ENCODE measurements at regions not wholly inside any gene's neighbourhood (a gene's known extent, or its start where the extent isn't known, plus 50 kb on each side); places are given as distances from the start of the nearest gene placed in this dataset.

GRCh38 chr2:147468963-147469362, 375.9 kb upstream of the ACVR2A start:
- no peaks in the 10 kb centered on the region for H3K9me3 ChIP-seq (ENCODE audit: control insufficient read depth, low read length)
- H3K4me3 ChIP-seq (ENCODE audit: low read depth, low read length) = no peak overlapping the region
- no peaks in the 10 kb centered on the region for H3K79me2 ChIP-seq
- no peak overlapping the region for H3K4me2 ChIP-seq (ENCODE audit: low read length)
- TF ChIP-seq, protein P1, sequence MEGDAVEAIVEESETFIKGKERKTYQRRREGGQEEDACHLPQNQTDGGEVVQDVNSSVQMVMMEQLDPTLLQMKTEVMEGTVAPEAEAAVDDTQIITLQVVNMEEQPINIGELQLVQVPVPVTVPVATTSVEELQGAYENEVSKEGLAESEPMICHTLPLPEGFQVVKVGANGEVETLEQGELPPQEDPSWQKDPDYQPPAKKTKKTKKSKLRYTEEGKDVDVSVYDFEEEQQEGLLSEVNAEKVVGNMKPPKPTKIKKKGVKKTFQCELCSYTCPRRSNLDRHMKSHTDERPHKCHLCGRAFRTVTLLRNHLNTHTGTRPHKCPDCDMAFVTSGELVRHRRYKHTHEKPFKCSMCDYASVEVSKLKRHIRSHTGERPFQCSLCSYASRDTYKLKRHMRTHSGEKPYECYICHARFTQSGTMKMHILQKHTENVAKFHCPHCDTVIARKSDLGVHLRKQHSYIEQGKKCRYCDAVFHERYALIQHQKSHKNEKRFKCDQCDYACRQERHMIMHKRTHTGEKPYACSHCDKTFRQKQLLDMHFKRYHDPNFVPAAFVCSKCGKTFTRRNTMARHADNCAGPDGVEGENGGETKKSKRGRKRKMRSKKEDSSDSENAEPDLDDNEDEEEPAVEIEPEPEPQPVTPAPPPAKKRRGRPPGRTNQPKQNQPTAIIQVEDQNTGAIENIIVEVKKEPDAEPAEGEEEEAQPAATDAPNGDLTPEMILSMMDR (IDR thresholded peaks at IDR 0.05) = no peak
- H3K9ac ChIP-seq = no peak overlapping the region
- no peaks in the 10 kb centered on the region for H3K4me1 ChIP-seq
- H3K27me3 ChIP-seq (ENCODE audit: control insufficient read depth, insufficient read depth, low read length) = no peaks in the 10 kb centered on the region
- no peak overlapping the region for H2AFZ ChIP-seq
- H3K27ac ChIP-seq = no peak overlapping the region
- no peaks in the 10 kb centered on the region for H3K36me3 ChIP-seq (ENCODE audit: control insufficient read depth, insufficient read depth, low read length)

- no peaks in the 10 kb centered on the region for H3K36me3 ChIP-seq (ENCODE audit: control insufficient read depth, insufficient read depth, low read length)
- no peaks in the 10 kb centered on the region for H3K4me1 ChIP-seq
- no peak overlapping the region for H2AFZ ChIP-seq
- H3K27ac ChIP-seq = no peak overlapping the region
- H3K4me2 ChIP-seq (ENCODE audit: low read length) = no peak overlapping the region
- no peaks in the 10 kb centered on the region for H3K79me2 ChIP-seq
- no peak overlapping the region for H3K9ac ChIP-seq
- H3K4me3 ChIP-seq (ENCODE audit: low read depth, low read length) = no peak overlapping the region
- no peaks in the 10 kb centered on the region for H3K27me3 ChIP-seq (ENCODE audit: control insufficient read depth, insufficient read depth, low read length)
- H3K9me3 ChIP-seq (ENCODE audit: control insufficient read depth, low read length) = no peaks in the 10 kb centered on the region
- TF ChIP-seq, protein P1 (IDR thresholded peaks at IDR 0.05) = no peak
Measured at GRCh38 chr2:147468349-147468748, 376.5 kb upstream of the ACVR2A start.

DNA sequence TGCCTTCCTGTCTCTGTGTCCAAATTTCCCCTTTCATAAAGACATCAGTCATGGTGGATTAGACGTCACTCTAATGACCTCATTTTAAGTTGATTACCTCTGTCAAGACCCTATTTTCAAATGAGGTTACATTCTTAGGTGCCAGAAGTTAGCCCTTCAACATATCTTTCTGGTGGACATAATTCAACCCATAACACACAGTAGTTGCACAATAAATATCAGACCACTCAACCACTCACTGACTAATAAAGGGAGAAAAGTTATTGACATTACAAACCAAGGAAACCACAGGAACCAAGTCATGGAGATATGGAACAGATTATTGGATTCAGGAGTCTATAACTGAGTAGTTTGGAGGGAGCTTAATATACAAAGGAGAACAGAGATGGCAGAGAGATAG, 377.4 kb upstream of the ACVR2A start:
- Histone ChIP-seq H3K9me3 (ENCODE audit: control insufficient read depth, low read length) (no peaks in the 10 kb centered on the region), H3K4me3 (ENCODE audit: low read depth, low read length) (no peak overlapping the region), H3K79me2 (no peaks in the 10 kb centered on the region), H3K27me3 (ENCODE audit: control insufficient read depth, insufficient read depth, low read length) (no peaks in the 10 kb centered on the region), H2AFZ (no peak overlapping the region), H3K4me2 (ENCODE audit: low read length) (no peak overlapping the region), H3K9ac (no peak overlapping the region), H3K27ac (no peak overlapping the region), H3K4me1 (no peaks in the 10 kb centered on the region), H3K36me3 (ENCODE audit: control insufficient read depth, insufficient read depth, low read length) (no peaks in the 10 kb centered on the region)
- TF ChIP-seq, protein P1 (IDR thresholded peaks at IDR 0.05) = no peak

GRCh38 chr2:147464737-147465357, 380.0 kb upstream of the ACVR2A start:
- H3K4me1 ChIP-seq = no peaks in the 10 kb centered on the region
- no peaks in the 10 kb centered on the region for H3K9me3 ChIP-seq (ENCODE audit: control insufficient read depth, low read length)
- no peak overlapping the region for H3K9ac ChIP-seq
- H3K4me3 ChIP-seq (ENCODE audit: low read depth, low read length) = no peak overlapping the region
- TF ChIP-seq, protein P1 (IDR thresholded peaks at IDR 0.05) = no peak
- no peak overlapping the region for H3K27ac ChIP-seq
- no peak overlapping the region for H2AFZ ChIP-seq
- no peaks in the 10 kb centered on the region for H3K27me3 ChIP-seq (ENCODE audit: control insufficient read depth, insufficient read depth, low read length)
- no peaks in the 10 kb centered on the region for H3K79me2 ChIP-seq
- H3K4me2 ChIP-seq (ENCODE audit: low read length) = no peak overlapping the region
- no peaks in the 10 kb centered on the region for H3K36me3 ChIP-seq (ENCODE audit: control insufficient read depth, insufficient read depth, low read length)

DNA sequence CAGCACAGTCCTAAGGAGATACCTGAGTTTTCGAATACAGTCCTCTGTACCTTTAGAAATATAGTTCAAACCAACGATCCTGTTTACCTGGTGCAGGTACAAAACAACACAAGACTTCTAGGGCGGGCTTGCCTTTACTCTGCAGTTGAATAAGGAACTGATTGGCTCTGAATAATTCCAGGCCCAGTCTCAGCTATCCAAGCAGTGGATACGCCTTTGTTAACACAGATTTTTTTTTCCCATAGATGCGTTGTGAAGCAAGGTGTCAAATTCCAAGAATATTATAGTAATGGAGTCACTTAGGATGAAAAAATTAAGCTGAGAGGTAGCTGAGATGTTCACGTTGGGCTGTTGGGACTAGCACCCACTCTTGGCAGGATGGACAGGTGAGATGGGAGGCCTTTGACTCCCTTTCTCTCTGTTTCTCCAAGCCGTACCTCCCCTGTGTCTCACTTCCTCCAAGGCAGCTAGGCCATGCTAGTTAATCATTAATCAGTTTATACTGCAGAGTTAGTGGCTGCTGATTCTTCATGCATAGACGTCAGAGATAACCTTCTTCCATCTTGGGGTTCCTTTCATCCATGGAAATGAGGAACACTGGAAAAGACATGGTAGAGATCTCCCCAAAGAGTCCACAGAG, 380.8 kb upstream of the ACVR2A start:
- H3K27me3 ChIP-seq (ENCODE audit: control insufficient read depth, insufficient read depth, low read length) = no peaks in the 10 kb centered on the region
- H3K79me2 ChIP-seq = no peaks in the 10 kb centered on the region
- no peaks in the 10 kb centered on the region for H3K4me1 ChIP-seq
- H3K4me2 ChIP-seq (ENCODE audit: low read length) = no peak overlapping the region
- no peaks in the 10 kb centered on the region for H3K36me3 ChIP-seq (ENCODE audit: control insufficient read depth, insufficient read depth, low read length)
- no peak overlapping the region for H3K27ac ChIP-seq
- TF ChIP-seq, protein P1 (IDR thresholded peaks at IDR 0.05) = no peak
- no peaks in the 10 kb centered on the region for H3K9me3 ChIP-seq (ENCODE audit: control insufficient read depth, low read length)
- no peak overlapping the region for H2AFZ ChIP-seq
- H3K9ac ChIP-seq = no peak overlapping the region
- no peak overlapping the region for H3K4me3 ChIP-seq (ENCODE audit: low read depth, low read length)

Measured in parathyroid adenoma (tissue), 2 donors.